IMR-90 (cell line): ENCODE measurements at regions not wholly inside any gene's neighbourhood (a gene's known extent, or its start where the extent isn't known, plus 50 kb on each side); places are given as distances from the start of the nearest gene placed in this dataset. TPM values are rescaled to one million over a fixed set of nuclear protein-coding genes. Genes with fewer than 3 reads are reported as not detected.

Source experiments
- ATAC-seq: fragments of 200-7000 bp; cut with Tn5 transposase; 2 replicates; pipeline ENCODE4 v1.9.1; 2020; ENCODE audit warnings: low read depth, mild to moderate bottlenecking, moderate library complexity
- BruUV-seq: library from RNA; stranded (reverse); fragments of 400-500 nt; replicated peaks from 2 replicates; lab custom pipeline; 2021; lab: Mats Ljungman, UMichigan
- CTCF ChIA-PET: fragments of 300-600 bp; formaldehyde crosslinking; extraction: SDS; loops from one replicate; lab custom pipeline; 2021; ENCODE audit warnings: antibody characterized with exemption; lab: Yijun Ruan, JAX
- POLR2A ChIA-PET: fragments of 300-600 bp; sonication (Branson Sonifier 250); formaldehyde crosslinking; loops from one replicate; lab custom pipeline; 2022; ENCODE audit warnings: antibody characterized with exemption; ENCODE audit not compliant: unreplicated experiment; lab: Charles Lee
- DNase-seq: peaks from one replicate; pipeline ENCODE4 v3.0.0; 2013
- H2AFZ ChIP-seq: replicated peaks from 2 replicates; pipeline ENCODE3; 2013; ENCODE audit warnings: low read length, mild to moderate bottlenecking; ENCODE audit not compliant: poor library complexity
- H2AK5ac ChIP-seq: 2 replicates; pipeline ENCODE4 v1.6.1; 2013; ENCODE audit warnings: low read depth, low read length, inconsistent platforms
- H2AK9ac ChIP-seq: replicated peaks from 2 replicates; pipeline ENCODE3; 2013; ENCODE audit warnings: mild to moderate bottlenecking, low read depth, low read length, moderate library complexity; ENCODE audit not compliant: poor library complexity
- H2BK120ac ChIP-seq: 2 replicates; pipeline ENCODE4 v1.6.1; 2013; ENCODE audit warnings: low read depth, low read length, inconsistent platforms
- H2BK15ac ChIP-seq: 3 replicates; pipeline ENCODE4 v1.6.1; 2013; ENCODE audit warnings: low read depth, low read length, inconsistent platforms
- H2BK20ac ChIP-seq: 2 replicates; pipeline ENCODE4 v1.6.1; 2013; ENCODE audit warnings: low read depth, mild to moderate bottlenecking, inconsistent platforms, low read length, moderate library complexity
- H2BK5ac ChIP-seq: 2 replicates; pipeline ENCODE4 v1.6.1; 2013; ENCODE audit warnings: mild to moderate bottlenecking, low read depth, low read length, inconsistent platforms; ENCODE audit not compliant: poor library complexity, severe bottlenecking
- H3K14ac ChIP-seq: replicated peaks from 2 replicates; pipeline ENCODE4 v1.6.1; 2013; ENCODE audit warnings: low read depth, low read length, inconsistent platforms
- H3K18ac ChIP-seq: 2 replicates; pipeline ENCODE4 v1.6.1; 2013; ENCODE audit warnings: low read depth, low read length, control low read depth
- H3K23ac ChIP-seq: 2 replicates; pipeline ENCODE4 v1.6.1; 2013; ENCODE audit warnings: low read depth, low read length, inconsistent platforms
- H3K27ac ChIP-seq: 2 replicates; pipeline ENCODE4 v1.5.1; 2013; ENCODE audit warnings: mild to moderate bottlenecking, control low read depth, low read length; ENCODE audit not compliant: insufficient read depth
- H3K27me3 ChIP-seq: 2 replicates; pipeline ENCODE4 v1.6.1; 2013; ENCODE audit warnings: low read length; ENCODE audit not compliant: control insufficient read depth, insufficient read depth
- H3K36me3 ChIP-seq: 2 replicates; pipeline ENCODE4 v1.6.1; 2013; ENCODE audit warnings: low read length, mixed read lengths; ENCODE audit not compliant: control insufficient read depth, insufficient read depth
- H3K4ac ChIP-seq: 2 replicates; pipeline ENCODE4 v1.6.1; 2013; ENCODE audit warnings: low read depth, low read length, inconsistent platforms
- H3K4me1 ChIP-seq: 2 replicates; pipeline ENCODE4 v1.6.1; 2013; ENCODE audit warnings: low read length, mixed read lengths; ENCODE audit not compliant: control insufficient read depth, insufficient read depth
- H3K4me2 ChIP-seq: 2 replicates; pipeline ENCODE4 v1.6.1; 2013; ENCODE audit warnings: low read depth, mild to moderate bottlenecking, control low read depth, low read length, moderate library complexity
- H3K4me3 ChIP-seq: 2 replicates; pipeline ENCODE4 v1.5.1; 2013; ENCODE audit warnings: low read depth, mild to moderate bottlenecking, control low read depth, low read length, moderate library complexity; ENCODE audit not compliant: insufficient read depth
- H3K56ac ChIP-seq: 2 replicates; pipeline ENCODE4 v1.6.1; 2013; ENCODE audit warnings: low read length, inconsistent platforms; ENCODE audit not compliant: insufficient read depth; ENCODE audit errors: extremely low read depth
- H3K79me1 ChIP-seq, 2 experiments: 2 replicates each; pipeline ENCODE4 v1.6.1; 2013; ENCODE audit warnings: low read length in 2 of 2, inconsistent platforms in 1 of 2, low read depth in 1 of 2
- H3K9ac ChIP-seq: 2 replicates; pipeline ENCODE4 v1.6.1; 2013; ENCODE audit warnings: low read depth, low read length, control low read depth
- H3K9me1 ChIP-seq: 2 replicates; pipeline ENCODE4 v1.6.1; 2013; ENCODE audit warnings: low read length, inconsistent platforms; ENCODE audit not compliant: insufficient read depth
- H3K9me3 ChIP-seq: 2 replicates; pipeline ENCODE4 v1.6.1; 2013; ENCODE audit warnings: low read length; ENCODE audit not compliant: control insufficient read depth, insufficient read depth
- H4K20me1 ChIP-seq: 2 replicates; pipeline ENCODE4 v1.6.1; 2013; ENCODE audit warnings: low read length, inconsistent platforms; ENCODE audit not compliant: insufficient read depth
- H4K5ac ChIP-seq: 2 replicates; pipeline ENCODE4 v1.6.1; 2013; ENCODE audit warnings: mild to moderate bottlenecking, low read depth, low read length, control low read depth
- H4K8ac ChIP-seq, 2 experiments: 2 replicates each; pipeline ENCODE4 v1.6.1; 2013; ENCODE audit warnings: low read depth in 2 of 2, low read length in 2 of 2, control low read depth in 1 of 2, inconsistent platforms in 1 of 2
- H4K91ac ChIP-seq: 2 replicates; pipeline ENCODE4 v1.6.1; 2013; ENCODE audit warnings: low read depth, low read length, inconsistent platforms; ENCODE audit not compliant: insufficient read depth
- BHLHE40 ChIP-seq: fragments of 150-350 bp; IDR thresholded peaks from 2 replicates; pipeline ENCODE4 v1.6.1; 2016; ENCODE audit warnings: mild to moderate bottlenecking, low read depth, low read length
- CEBPB ChIP-seq: IDR thresholded peaks from 2 replicates; pipeline ENCODE4 v1.6.1; 2012; ENCODE audit warnings: low read depth, low read length, improper control_type of control experiment
- CTCF ChIP-seq: conservative IDR thresholded peaks from 2 replicates; pipeline ENCODE4 v1.5.1; 2012; ENCODE audit warnings: mild to moderate bottlenecking, low read depth, low read length, improper control_type of control experiment
- MAFK ChIP-seq: IDR thresholded peaks from 2 replicates; pipeline ENCODE4 v1.6.1; 2012; ENCODE audit warnings: low read depth, low read length, improper control_type of control experiment
- MXI1 ChIP-seq: IDR thresholded peaks from 2 replicates; pipeline ENCODE4 v1.6.1; 2012; ENCODE audit warnings: low read depth, mild to moderate bottlenecking, low read length, moderate library complexity, borderline replicate concordance
- RAD21 ChIP-seq: IDR thresholded peaks from 2 replicates; pipeline ENCODE4 v1.6.1; 2012; ENCODE audit warnings: low read length, improper control_type of control experiment
- RCOR1 ChIP-seq: IDR thresholded peaks from 2 replicates; pipeline ENCODE4 v1.6.1; 2012; ENCODE audit warnings: mild to moderate bottlenecking, low read length, improper control_type of control experiment; ENCODE audit not compliant: insufficient replicate concordance
- SMC3 ChIP-seq: fragments of 150-350 bp; IDR thresholded peaks from 2 replicates; pipeline ENCODE4 v1.6.1; 2016; ENCODE audit warnings: low read depth, mild to moderate bottlenecking, antibody characterized with exemption, low read length, moderate library complexity
- WGBS, 2 experiments: methylation state at CpG; one replicate each; pipeline versions ENCODE4 v1.1.5 to v1.1.7; 2013; ENCODE audit warnings: missing lambda C conversion rate in 2 of 2; ENCODE audit not compliant: insufficient read length in 1 of 2; ENCODE audit errors: extremely low coverage in 2 of 2; 5-methylcytosine and 5-hydroxymethylcytosine counted together
- dilution Hi-C: fragments of 300-500 bp; cut with HindIII; formaldehyde crosslinking; loops from one replicate; pipeline ENCODE4 v1.14.3; 2018; ENCODE audit warnings: low sequenced_read_pairs; ENCODE audit not compliant: unreplicated experiment
- in situ Hi-C: fragments of 300-500 bp; cut with MboI; formaldehyde crosslinking; loops from 3 replicates; pipeline ENCODE4 v1.14.3; 2019; ENCODE audit warnings: low sequenced_read_pairs, inconsistent platforms, mixed read lengths
- intact Hi-C: fragments of 100-400 bp; cut with micrococcal nuclease; formaldehyde crosslinking; loops from 2 replicates; pipeline ENCODE4 v1.10.0; 2022
- microRNA-seq, 2 experiments: library from miRNA; stranded (forward) in 1 of 2; unstranded in 1 of 2; fragments of 10-50 nt in 1 of 2; fragments of <30 nt in 1 of 2; gene quantifications in 1 of 2; microRNA quantifications in 1 of 2; one replicate each; pipeline versions ENCODE3 to v1.1.0; 2013 to 2020; ENCODE audit not compliant: insufficient read depth in 1 of 2, insufficient read length in 1 of 2, unreplicated experiment in 1 of 2
- small RNA-seq, 5 experiments: library from RNA; depleted of rRNA; stranded (forward); fragments of <200 nt; gene quantifications; one replicate each; pipeline ENCODE3, GENCODE V24; 2012

DNA sequence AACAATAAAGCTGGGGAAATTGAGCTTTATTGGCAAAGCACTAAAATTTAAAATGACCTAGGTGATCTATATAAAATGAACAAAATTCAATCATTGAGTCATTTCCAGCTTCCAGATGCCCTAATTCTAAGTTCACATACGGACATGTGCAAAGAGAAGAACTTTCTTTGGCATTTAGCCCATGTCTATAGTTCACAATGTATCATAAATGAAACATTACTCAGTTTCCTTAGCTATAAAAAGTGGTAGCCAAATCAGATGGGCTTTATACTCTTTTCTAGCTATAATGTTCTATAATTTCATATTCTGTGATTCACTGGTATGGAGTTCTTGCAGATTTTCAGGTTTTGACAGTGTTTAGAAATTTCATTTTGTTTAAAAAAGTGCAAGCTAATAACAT is 327.4 kb downstream of the KCTD8 start:
- H3K14ac ChIP-seq = no peak overlapping the region
- no peak overlapping the region for H2AK5ac ChIP-seq
- no peak overlapping the region for H2BK5ac ChIP-seq
- no peak overlapping the region for H4K5ac ChIP-seq
- no peak overlapping the region for H2AFZ ChIP-seq
- TF ChIP-seq SMC3 (no peak), CEBPB (no peak), RCOR1 (no peak), BHLHE40 (no peak), MAFK (no peak), RAD21 (no peak), CTCF (no peak), MXI1 (no peak)
- H2BK15ac ChIP-seq = no peak overlapping the region
- no peak overlapping the region for H3K27ac ChIP-seq
- H3K4me3 ChIP-seq = no peak overlapping the region
- H3K79me1 ChIP-seq = no peaks in the 10 kb centered on the region
- H3K9me3 ChIP-seq = peaks cover 2% of the 10 kb centered on the region; the same call in 1 of the 2 replicates
- no peak overlapping the region for H3K18ac ChIP-seq
- POLR2A ChIA-PET = no interaction called here
- dilution Hi-C loops (no loop called here), in situ Hi-C loops (no loop called here), intact Hi-C loops (no loop called here)
- CTCF ChIA-PET = no interaction called here
- H4K8ac ChIP-seq = no peak overlapping the region
- no peak overlapping the region for H4K91ac ChIP-seq
- H2BK20ac ChIP-seq = no peak overlapping the region
- H3K4me1 ChIP-seq = no peaks in the 10 kb centered on the region
- no peaks in the 10 kb centered on the region for H3K9me1 ChIP-seq
- no peak overlapping the region for H2BK120ac ChIP-seq
- H3K56ac ChIP-seq = no peak overlapping the region
- no peaks in the 10 kb centered on the region for H4K20me1 ChIP-seq
- no peak overlapping the region for H3K4ac ChIP-seq
- H3K27me3 ChIP-seq = no peaks in the 10 kb centered on the region
- no CpG with 5 or more reads among the region's 1 CpG for WGBS, 2 experiments
- ATAC-seq (no peak), DNase-seq (no peak)
- no peak overlapping the region for H3K9ac ChIP-seq
- no peak overlapping the region for H3K23ac ChIP-seq
- H2AK9ac ChIP-seq = no peak overlapping the region
- H3K36me3 ChIP-seq = no peaks in the 10 kb centered on the region
- H3K4me2 ChIP-seq = no peak overlapping the region
- BruUV-seq = no TSS peak

Small RNAs in the stretch of these regions (microRNA-seq; reads per million reads assigned to microRNA genes)
- gene AC098590.2 (ENCODE audit: insufficient read depth, insufficient read length) = not detected
- not detected for gene RN7SL193P (ENCODE audit: insufficient read depth, insufficient read length)

Small RNAs in the stretch of these regions (small RNA-seq; reads per million reads assigned to genes)
- gene AC098590.2 (0 reads per million in 5 experiments), gene RN7SL193P (0 reads per million in 5 experiments)
